ENCODE measurements at regions not wholly inside any gene's neighbourhood (a gene's known extent, or its start where the extent isn't known, plus 50 kb on each side); places are given as distances from the start of the nearest gene placed in this dataset.
A peak's percentile ranks its signal among the peaks of the same experiment; 100 is the strongest.

GRCh38 chr7:142670511-142670910 lies 78.8 kb upstream of the PRSS1 start (continued):
- no peak for TF ChIP-seq ZNF232 (CRISPR knock-in tag; IDR thresholded peaks at IDR 0.05)
- TF ChIP-seq ZMAT4 (CRISPR knock-in tag; IDR thresholded peaks at IDR 0.05), result no peak
- TF ChIP-seq MLX (CRISPR knock-in tag; IDR thresholded peaks at IDR 0.05), result no peak
- no peak for TF ChIP-seq USF2 (CRISPR knock-in tag; IDR thresholded peaks at IDR 0.05)
- no peak for TF ChIP-seq NR3C1 (CRISPR knock-in tag; conservative IDR thresholded peaks at IDR 0.05; ENCODE audit: low read depth)

- DNase-seq (ENCODE audit: low spot score), result no peak
- ATAC-seq, result peak; percentile 65; the same call in 1 of the 2 replicates
- Mint-ChIP-seq H3K9me3 (no peaks in the 10 kb centered on the region), H3K4me1 (no peaks in the 10 kb centered on the region), H3K4me3 (no peak overlapping the region), H3K27ac (no peak overlapping the region), H3K27me3 (ENCODE audit: low read depth) (no peaks in the 10 kb centered on the region), H3K36me3 (no peaks in the 10 kb centered on the region)
- ChIA-PET POLR2A (no interaction called here), CTCF (interaction anchor here (1.6 kb wide), 1 partner anchor 114 kb away, joined by 24 read pairs; no protein-coding TSS in a partner anchor)
- no peak for TF ChIP-seq PRRX2 (CRISPR knock-in tag; IDR thresholded peaks at IDR 0.05)
- peak; percentile 33; the same call in 1 of the 2 replicates for TF ChIP-seq CTCF (IDR thresholded peaks at IDR 0.05)
- TF ChIP-seq ZBTB43 (CRISPR knock-in tag; IDR thresholded peaks at IDR 0.05), result no peak
- no peak for TF ChIP-seq ZNF671 (CRISPR knock-in tag; IDR thresholded peaks at IDR 0.05)
- no peak for TF ChIP-seq ZBTB21 (CRISPR knock-in tag; IDR thresholded peaks at IDR 0.05; ENCODE audit: borderline replicate concordance)
- no peak for TF ChIP-seq SOX15 (CRISPR knock-in tag; IDR thresholded peaks at IDR 0.05)
Measured at GRCh38 chr7:142669074-142669654, 80.1 kb upstream of the PRSS1 start.

- H3K27me3 Mint-ChIP-seq (ENCODE audit: low read depth), result no peaks in the 10 kb centered on the region
- ChIA-PET POLR2A (no interaction called here), CTCF (interaction anchor here (0.8 to 1.6 kb wide), 2 partner anchors 114 to 133 kb away, joined by 4 to 24 read pairs; no protein-coding TSS in a partner anchor)
- H3K36me3 Mint-ChIP-seq, result no peaks in the 10 kb centered on the region
- H3K27ac Mint-ChIP-seq, result no peak overlapping the region
- H3K4me1 Mint-ChIP-seq, result no peaks in the 10 kb centered on the region
- H3K9me3 Mint-ChIP-seq, result no peaks in the 10 kb centered on the region
- ATAC-seq (no peak), DNase-seq (ENCODE audit: low spot score) (no peak)
- H3K4me3 Mint-ChIP-seq, result no peak overlapping the region
- TF ChIP-seq TEAD1 (CRISPR knock-in tag; IDR thresholded peaks at IDR 0.05) (no peak), E2F4 (CRISPR knock-in tag; IDR thresholded peaks at IDR 0.05; ENCODE audit: borderline replicate concordance, low read depth) (no peak), ZNF121 (CRISPR knock-in tag; IDR thresholded peaks at IDR 0.05) (no peak), IRF1 (CRISPR knock-in tag; IDR thresholded peaks at IDR 0.05) (no peak), TCF7 (CRISPR knock-in tag; IDR thresholded peaks at IDR 0.05; ENCODE audit: low read depth) (no peak), NFATC4 (CRISPR knock-in tag; IDR thresholded peaks at IDR 0.05) (no peak), CDX4 (CRISPR knock-in tag; IDR thresholded peaks at IDR 0.05; ENCODE audit: borderline replicate concordance) (no peak), ZNF671 (CRISPR knock-in tag; IDR thresholded peaks at IDR 0.05) (no peak), SP1 (CRISPR knock-in tag; conservative IDR thresholded peaks at IDR 0.05) (no peak), EMX1 (CRISPR knock-in tag; IDR thresholded peaks at IDR 0.05) (no peak), PRDM15 (CRISPR knock-in tag; IDR thresholded peaks at IDR 0.05) (no peak), ZNF138 (CRISPR knock-in tag; conservative IDR thresholded peaks at IDR 0.05) (no peak), RELA (CRISPR knock-in tag; IDR thresholded peaks at IDR 0.05; ENCODE audit: borderline replicate concordance) (no peak), NR3C1 (CRISPR knock-in tag; conservative IDR thresholded peaks at IDR 0.05; ENCODE audit: low read depth) (no peak)
Measured at GRCh38 chr7:142668495-142668894, 80.8 kb upstream of the PRSS1 start.
